Stimulated activated CD8-positive, alpha-beta memory T cell treated with anti-CD3 and anti-CD28 coated beads, Interleukin-4, amount 100 ng/mL, for 48 hours (primary cell): ENCODE measurements at regions not wholly inside any gene's neighbourhood (a gene's known extent, or its start where the extent isn't known, plus 50 kb on each side); places are given as distances from the start of the nearest gene placed in this dataset.
A peak's percentile ranks its signal among the peaks of the same experiment; 100 is the strongest.
"Not testable (repeated sequence)": the region's sequence is repeated elsewhere in the genome, so short reads cannot be mapped to it uniquely, and the experiment has no call there.

Experiments used
- DNase-seq: peaks from one replicate; pipeline ENCODE4 v3.0.0-alpha.2; 2020

GRCh38 chr5:69907941-69908340, 117.1 kb upstream of the SERF1B start:
- DNase-seq, result peak; percentile 20

- DNase-seq, result not testable (repeated sequence)
Measured at GRCh38 chr5:69913771-69914170, 111.3 kb upstream of the SERF1B start.
